ENCODE measurements at regions not wholly inside any gene's neighbourhood (a gene's known extent, or its start where the extent isn't known, plus 50 kb on each side); places are given as distances from the start of the nearest gene placed in this dataset.

- TF ChIP-seq EZH2 (IDR thresholded peaks at IDR 0.05; ENCODE audit: borderline replicate concordance) (no peak), EZH2phosphoT487 (IDR thresholded peaks at IDR 0.05; ENCODE audit: low read depth, severe bottlenecking, unreplicated experiment) (no peak)
- TF ChIP-seq, protein P1, sequence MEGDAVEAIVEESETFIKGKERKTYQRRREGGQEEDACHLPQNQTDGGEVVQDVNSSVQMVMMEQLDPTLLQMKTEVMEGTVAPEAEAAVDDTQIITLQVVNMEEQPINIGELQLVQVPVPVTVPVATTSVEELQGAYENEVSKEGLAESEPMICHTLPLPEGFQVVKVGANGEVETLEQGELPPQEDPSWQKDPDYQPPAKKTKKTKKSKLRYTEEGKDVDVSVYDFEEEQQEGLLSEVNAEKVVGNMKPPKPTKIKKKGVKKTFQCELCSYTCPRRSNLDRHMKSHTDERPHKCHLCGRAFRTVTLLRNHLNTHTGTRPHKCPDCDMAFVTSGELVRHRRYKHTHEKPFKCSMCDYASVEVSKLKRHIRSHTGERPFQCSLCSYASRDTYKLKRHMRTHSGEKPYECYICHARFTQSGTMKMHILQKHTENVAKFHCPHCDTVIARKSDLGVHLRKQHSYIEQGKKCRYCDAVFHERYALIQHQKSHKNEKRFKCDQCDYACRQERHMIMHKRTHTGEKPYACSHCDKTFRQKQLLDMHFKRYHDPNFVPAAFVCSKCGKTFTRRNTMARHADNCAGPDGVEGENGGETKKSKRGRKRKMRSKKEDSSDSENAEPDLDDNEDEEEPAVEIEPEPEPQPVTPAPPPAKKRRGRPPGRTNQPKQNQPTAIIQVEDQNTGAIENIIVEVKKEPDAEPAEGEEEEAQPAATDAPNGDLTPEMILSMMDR (IDR thresholded peaks at IDR 0.05; ENCODE audit: poor library complexity): no peak
Observed at GRCh38 chr2:199682001-199682400, 169.0 kb downstream of the FTCDNL1 start.

All from hepatocyte (in vitro differentiated cells).